ENCODE measurements at regions not wholly inside any gene's neighbourhood (a gene's known extent, or its start where the extent isn't known, plus 50 kb on each side); places are given as distances from the start of the nearest gene placed in this dataset.

GRCh38 chr6:121660277-121660676 lies 224.8 kb downstream of the GJA1 start (continued):
- TF ChIP-seq PRDM15 (CRISPR knock-in tag; IDR thresholded peaks at IDR 0.05) (no peak), KAT2A (conservative IDR thresholded peaks at IDR 0.05; ENCODE audit: control insufficient read depth, low read depth, low read length) (no peak), YBX1 (IDR thresholded peaks at IDR 0.05) (no peak), USF1 (IDR thresholded peaks at IDR 0.05; ENCODE audit: borderline replicate concordance, extremely low read length, insufficient read depth, low read depth, low read length) (no peak)

GRCh38 chr6:121663292-121663810 lies 227.9 kb downstream of the GJA1 start:
- BruUV-seq (replicated peaks): no TSS peak
- in situ Hi-C loops (cut with MboI): no loop called here
- ChIA-PET CTCF (interaction anchor here (1.4 kb wide), 1 partner anchor 10 kb away, joined by 5 read pairs; no protein-coding TSS in a partner anchor), RAD21 (ENCODE audit: unreplicated experiment) (no interaction called here), SMC1A (ENCODE audit: uncharacterized antibody, unreplicated experiment) (interaction anchor here (0.7 kb wide), 1 partner anchor 115 kb away, joined by 4 read pairs; no protein-coding TSS in a partner anchor), POLR2A (no interaction called here)
- ATAC-seq: no peak
- no peak for FAIRE-seq
- H2AFZ ChIP-seq (ENCODE audit: control insufficient read depth, low read depth, low read length): no peak overlapping the region
- H3K4me1 ChIP-seq (ENCODE audit: control insufficient read depth, insufficient read depth, low read length): no peaks in the 10 kb centered on the region
- DNase-seq (ENCODE audit: low read depth, low spot score): no peak
- intact Hi-C loops (cut with micrococcal nuclease; ENCODE audit: unreplicated experiment): no loop called here
- H3K9me3 ChIP-seq (replicated peaks; ENCODE audit: control insufficient read depth, insufficient read depth, low read length): no peaks in the 10 kb centered on the region
- no peaks in the 10 kb centered on the region for H4K20me1 ChIP-seq (ENCODE audit: control insufficient read depth, insufficient read depth)
- H3K36me3 ChIP-seq (ENCODE audit: control insufficient read depth in 2 of 2, insufficient read depth in 2 of 2, low read length in 1 of 2): no peaks in the 10 kb centered on the region
- no peaks in the 10 kb centered on the region for H3K27me3 ChIP-seq (replicated peaks in 1 of 2; ENCODE audit: control insufficient read depth in 2 of 2, insufficient read depth in 2 of 2, low read length in 1 of 2)
- no peaks in the 10 kb centered on the region for H3K79me2 ChIP-seq (ENCODE audit: control insufficient read depth, insufficient read depth, low read length)
- H3K27ac ChIP-seq (ENCODE audit: control insufficient read depth, insufficient read depth): no peak overlapping the region
- no peak overlapping the region for H3K9ac ChIP-seq (ENCODE audit: control insufficient read depth, insufficient read depth, low read length)
- H3K4me2 ChIP-seq (ENCODE audit: control insufficient read depth, insufficient read depth): no peak overlapping the region
- H3K4me3 ChIP-seq: no peak overlapping the region
- TF ChIP-seq ZBTB40 (IDR thresholded peaks at IDR 0.05; ENCODE audit: borderline replicate concordance) (no peak), RCOR1 (conservative IDR thresholded peaks at IDR 0.05; ENCODE audit: low read depth, low read length) (no peak), RBBP5 (conservative IDR thresholded peaks at IDR 0.05) (no peak), ZBED1 (IDR thresholded peaks at IDR 0.05; ENCODE audit: borderline replicate concordance) (no peak), CEBPZ (IDR thresholded peaks at IDR 0.05; ENCODE audit: low read depth, low read length) (no peak), KDM1A (IDR thresholded peaks at IDR 0.05; ENCODE audit: borderline replicate concordance) (no peak), ZNF622 (IDR thresholded peaks at IDR 0.05) (no peak)

All from GM12878 (cell line).